K562 (cell line): ENCODE measurements at regions not wholly inside any gene's neighbourhood (a gene's known extent, or its start where the extent isn't known, plus 50 kb on each side); places are given as distances from the start of the nearest gene placed in this dataset.

Experiments used
- ATAC-seq: fragments of 200-7000 bp; cut with Tn5 transposase; 3 replicates; pipeline ENCODE4 v1.9.1; 2020; ENCODE audit warnings: moderate library complexity
- BruUV-seq: library from RNA; stranded (reverse); fragments of 400-500 nt; replicated peaks from 2 replicates; lab custom pipeline; 2021; lab: Mats Ljungman, UMichigan
- CTCF ChIA-PET: fragments of 300-600 bp; formaldehyde crosslinking; extraction: SDS; loops from one replicate; lab custom pipeline; 2021; ENCODE audit warnings: low intra/inter-chr PET ratio; lab: Yijun Ruan, JAX
- POLR2A ChIA-PET: fragments of 300-600, 350-650 bp; sonication (Branson Sonifier 250); formaldehyde crosslinking; extraction: SDS; loops from one replicate; lab custom pipeline; 2021; ENCODE audit warnings: antibody characterized with exemption, inconsistent platforms; lab: Yijun Ruan, JAX
- DNase-seq, 4 experiments: peaks; one replicate each; pipeline versions ENCODE4 v3.0.0 to v3.0.0-alpha.2; 2011 to 2018; ENCODE audit warnings: low spot score in 3 of 4, mixed read lengths in 3 of 4; ENCODE audit errors: extremely low read depth in 1 of 4
- FAIRE-seq: peaks from 2 replicates; lab custom pipeline; 2011; peaks lifted over from hg19 to GRCh38; lab: Jason Lieb, UNC
- H2AFZ ChIP-seq: 2 replicates; pipeline ENCODE4 v1.6.0; 2011; ENCODE audit warnings: low read depth, low read length, control low read depth, inconsistent platforms
- H3K27ac ChIP-seq: fragments of 200-600 bp; 3 replicates; pipeline ENCODE4 v1.8.0; 2011; ENCODE audit warnings: low read depth, mild to moderate bottlenecking, control low read depth, inconsistent platforms, low read length, moderate library complexity, mixed read lengths; ENCODE audit errors: extremely low read depth
- H3K27me3 ChIP-seq, 2 experiments: fragments of 300-600 bp in 1 of 2; 2 replicates in 1 of 2; 3 replicates in 1 of 2; pipeline versions ENCODE4 v1.6.0 to v1.8.0; 2011; ENCODE audit warnings: inconsistent platforms in 2 of 2, low read length in 2 of 2, mild to moderate bottlenecking in 1 of 2, mixed read lengths in 1 of 2, moderate library complexity in 1 of 2; ENCODE audit not compliant: control insufficient read depth in 2 of 2, insufficient read depth in 2 of 2
- H3K36me3 ChIP-seq: fragments of 300-600 bp; 3 replicates; pipeline ENCODE4 v1.8.0; 2011; ENCODE audit warnings: mild to moderate bottlenecking, low read length, inconsistent platforms; ENCODE audit not compliant: control insufficient read depth, insufficient read depth
- H3K4me1 ChIP-seq, 2 experiments: fragments of 200-600 bp in 1 of 2; replicated peaks in 1 of 2; 2 replicates in 1 of 2; 3 replicates in 1 of 2; pipeline versions ENCODE4 v1.5.1 to v1.8.0; 2011; ENCODE audit warnings: inconsistent platforms in 2 of 2, low read length in 2 of 2, mild to moderate bottlenecking in 1 of 2, mixed read lengths in 1 of 2, moderate library complexity in 1 of 2; ENCODE audit not compliant: control insufficient read depth in 2 of 2, insufficient read depth in 2 of 2
- H3K4me2 ChIP-seq: 2 replicates; pipeline ENCODE4 v1.6.1; 2011; ENCODE audit warnings: low read length, control low read depth, inconsistent platforms, mixed read lengths; ENCODE audit not compliant: insufficient read depth
- H3K4me3 ChIP-seq: fragments of 200-600 bp; sonication (generic), shearing (Covaris generic); 2 replicates; pipeline ENCODE4 v1.5.1; 2016; ENCODE audit warnings: control low read depth, inconsistent platforms
- H3K79me2 ChIP-seq: fragments of 200-600 bp; 3 replicates; pipeline ENCODE4 v1.8.0; 2011; ENCODE audit warnings: low read length, inconsistent platforms; ENCODE audit not compliant: control insufficient read depth, insufficient read depth
- H3K9ac ChIP-seq, 2 experiments: 2 replicates each; pipeline versions ENCODE4 v1.6.0 to v1.6.1; 2011; ENCODE audit warnings: low read depth in 2 of 2, low read length in 2 of 2, control low read depth in 1 of 2, inconsistent platforms in 1 of 2, mild to moderate bottlenecking in 1 of 2, mixed read lengths in 1 of 2; ENCODE audit not compliant: insufficient read depth in 1 of 2
- H3K9me1 ChIP-seq: one replicate; pipeline ENCODE4 v1.6.0; 2011; ENCODE audit warnings: inconsistent platforms, mild to moderate bottlenecking, low read length, moderate library complexity; ENCODE audit not compliant: control insufficient read depth, insufficient read depth
- H3K9me3 ChIP-seq: replicated peaks from 2 replicates; pipeline ENCODE4 v1.5.1; 2011; ENCODE audit warnings: low read depth, low read length, inconsistent platforms; ENCODE audit not compliant: control insufficient read depth, insufficient read depth
- H4K20me1 ChIP-seq: replicated peaks from 2 replicates; pipeline ENCODE4 v1.6.1; 2011; ENCODE audit warnings: low read length, inconsistent platforms, mixed read lengths; ENCODE audit not compliant: control insufficient read depth, insufficient read depth
- CREBBP ChIP-seq: IDR thresholded peaks from one replicate; pipeline ENCODE4 v1.6.1; 2012; ENCODE audit warnings: low read depth, mild to moderate bottlenecking, control low read depth, inconsistent platforms, low read length
- E2F6 ChIP-seq, 2 experiments: IDR thresholded peaks; 2 replicates each; pipeline ENCODE4 v1.6.1; 2011; ENCODE audit warnings: borderline replicate concordance in 1 of 2, control low read depth in 1 of 2, low read depth in 1 of 2, low read length in 1 of 2, mild to moderate bottlenecking in 1 of 2, mixed read lengths in 1 of 2, moderate library complexity in 1 of 2; ENCODE audit not compliant: insufficient read depth in 1 of 2, insufficient read length in 1 of 2, poor library complexity in 1 of 2, severe bottlenecking in 1 of 2; ENCODE audit errors: extremely low read depth in 1 of 2
- ERF ChIP-seq: fragments of 450-650 bp; formaldehyde crosslinking; IDR thresholded peaks from 2 replicates; pipeline ENCODE4 v1.4.0; 2020; ENCODE audit warnings: mild to moderate bottlenecking, mixed read lengths
- ETS2 ChIP-seq: IDR thresholded peaks from 2 replicates; pipeline ENCODE4 v1.6.1; 2016; ENCODE audit warnings: borderline replicate concordance, missing genetic modification characterization, mild to moderate bottlenecking, moderate library complexity, missing compliant biosample characterization; ENCODE audit not compliant: poor library complexity, severe bottlenecking
- GMEB1 ChIP-seq: fragments of 250-450 bp; sonication (Bioruptor Pico); IDR thresholded peaks from 2 replicates; pipeline ENCODE4 v1.4.0; 2020; ENCODE audit warnings: mild to moderate bottlenecking
- KLF13 ChIP-seq: fragments of 450-650 bp; IDR thresholded peaks from 2 replicates; pipeline ENCODE4 v1.6.1; 2016; ENCODE audit warnings: missing genetic modification characterization, low read depth, mild to moderate bottlenecking, missing compliant biosample characterization, moderate library complexity, borderline replicate concordance
- PATZ1 ChIP-seq: fragments of 250-450 bp; sonication (Bioruptor Pico); IDR thresholded peaks from 2 replicates; pipeline ENCODE4 v1.5.0; 2020; ENCODE audit warnings: mild to moderate bottlenecking, borderline replicate concordance
- SRSF3 ChIP-seq: fragments of 200-400 bp; formaldehyde crosslinking; IDR thresholded peaks from 2 replicates; pipeline ENCODE4 v1.6.1; 2016; ENCODE audit warnings: mild to moderate bottlenecking, low read length, moderate library complexity; ENCODE audit not compliant: insufficient read depth
- THAP7 ChIP-seq: fragments of 250-450 bp; sonication (Bioruptor Pico); IDR thresholded peaks from 2 replicates; pipeline ENCODE4 v1.5.0; 2021
- XRCC4 ChIP-seq: IDR thresholded peaks from one replicate; pipeline ENCODE4 v1.6.1; 2011; ENCODE audit not compliant: insufficient read depth, insufficient read length; ENCODE audit errors: extremely low read depth
- WGBS: fragments of 100-300 bp; shearing (Covaris generic); methylation state at CpG from one replicate; pipeline ENCODE4 v1.1.6; 2016; ENCODE audit warnings: low coverage, mixed read lengths; ENCODE audit not compliant: insufficient coverage; ENCODE audit errors: missing lambda C conversion rate; 5-methylcytosine and 5-hydroxymethylcytosine counted together
- in situ Hi-C: fragments of 300-500 bp; cut with MboI; formaldehyde crosslinking; loops from 4 replicates; pipeline ENCODE4 v1.15.0; 2018; ENCODE audit warnings: inconsistent platforms, mixed read lengths
- intact Hi-C: fragments of 100-400 bp; cut with micrococcal nuclease; formaldehyde crosslinking; loops from 2 replicates; pipeline ENCODE4 v1.14.2; 2022

- FAIRE-seq: no peak
- Histone ChIP-seq H3K4me2 (no peak overlapping the region), H3K9me1 (no peaks in the 10 kb centered on the region), H3K9me3 (0 out of 2 replicates have a peak, but pooled peaks cover 4% of the 10 kb centered on the region), H3K9ac (no peak overlapping the region), H2AFZ (no peak overlapping the region), H3K4me3 (no peak overlapping the region), H4K20me1 (no peaks in the 10 kb centered on the region), H3K4me1 (no peaks in the 10 kb centered on the region), H3K36me3 (no peaks in the 10 kb centered on the region), H3K79me2 (no peaks in the 10 kb centered on the region), H3K27me3 (no peaks in the 10 kb centered on the region), H3K27ac (no peak overlapping the region)
- intact Hi-C loops (no loop called here), in situ Hi-C loops (no loop called here)
- POLR2A ChIA-PET: interaction anchor here (0.6 kb wide), 1 partner anchor 402 kb away, joined by 5 read pairs; no protein-coding TSS in a partner anchor
- no TSS peak for BruUV-seq
- no peak for DNase-seq
- CTCF ChIA-PET: no interaction called here
- WGBS: 0% methylated on average over 2 of the region's 2 CpGs
- ATAC-seq: no peak
- no peak for TF ChIP-seq ERF (CRISPR knock-in tag)
- no peak for TF ChIP-seq THAP7 (CRISPR knock-in tag)
- no peak for TF ChIP-seq CREBBP
- TF ChIP-seq E2F6 (IDR thresholded peaks at IDR 0.05; ENCODE audit: borderline replicate concordance in 1 of 2, extremely low read depth in 1 of 2, insufficient read depth in 1 of 2, insufficient read length in 1 of 2, low read depth in 1 of 2, low read length in 1 of 2, poor library complexity in 1 of 2, severe bottlenecking in 1 of 2): no peak
- TF ChIP-seq ETS2: no peak
- no peak for TF ChIP-seq PATZ1 (CRISPR knock-in tag)
- no peak for TF ChIP-seq GMEB1
- no peak for TF ChIP-seq KLF13
- TF ChIP-seq XRCC4: no peak
- no peak for TF ChIP-seq SRSF3
Measured at GRCh38 chr21:25466470-25466869, 140.8 kb downstream of the MRPL39 start.
